ENCODE measurements at regions not wholly inside any gene's neighbourhood (a gene's known extent, or its start where the extent isn't known, plus 50 kb on each side); places are given as distances from the start of the nearest gene placed in this dataset.

GRCh38 chr1:199297174-199297573, 658.3 kb downstream of the PTPRC start:
- TF ChIP-seq CTCF (IDR thresholded peaks at IDR 0.05; ENCODE audit: unreplicated experiment in 3 of 3): no peak
- Mint-ChIP-seq H3K9me3 (no peaks in the 10 kb centered on the region), H3K27ac (no peak overlapping the region), H3K4me3 (no peak overlapping the region), H3K36me3 (ENCODE audit: low read depth) (no peaks in the 10 kb centered on the region), H3K27me3 (ENCODE audit: low read depth) (no peaks in the 10 kb centered on the region), H3K4me1 (no peaks in the 10 kb centered on the region)

GRCh38 chr1:199297887-199298286, 659.0 kb downstream of the PTPRC start:
- no peak overlapping the region for H3K4me3 Mint-ChIP-seq
- H3K27me3 Mint-ChIP-seq (ENCODE audit: low read depth): no peaks in the 10 kb centered on the region
- TF ChIP-seq CTCF (IDR thresholded peaks at IDR 0.05; ENCODE audit: unreplicated experiment in 3 of 3): no peak
- no peak overlapping the region for H3K27ac Mint-ChIP-seq
- H3K36me3 Mint-ChIP-seq (ENCODE audit: low read depth): no peaks in the 10 kb centered on the region
- no peaks in the 10 kb centered on the region for H3K9me3 Mint-ChIP-seq
- no peaks in the 10 kb centered on the region for H3K4me1 Mint-ChIP-seq

GRCh38 chr1:199298825-199299224, 660.0 kb downstream of the PTPRC start:
- no peak overlapping the region for H3K27ac Mint-ChIP-seq
- no peaks in the 10 kb centered on the region for H3K27me3 Mint-ChIP-seq (ENCODE audit: low read depth)
- no peaks in the 10 kb centered on the region for H3K4me1 Mint-ChIP-seq
- H3K4me3 Mint-ChIP-seq: no peak overlapping the region
- H3K36me3 Mint-ChIP-seq (ENCODE audit: low read depth): no peaks in the 10 kb centered on the region
- TF ChIP-seq CTCF (IDR thresholded peaks at IDR 0.05; ENCODE audit: unreplicated experiment in 3 of 3): no peak
- H3K9me3 Mint-ChIP-seq: no peaks in the 10 kb centered on the region

- no peaks in the 10 kb centered on the region for H3K9me3 Mint-ChIP-seq
- no peaks in the 10 kb centered on the region for H3K27me3 Mint-ChIP-seq (ENCODE audit: low read depth)
- no peak overlapping the region for H3K27ac Mint-ChIP-seq
- no peak for TF ChIP-seq CTCF (IDR thresholded peaks at IDR 0.05; ENCODE audit: unreplicated experiment in 3 of 3)
- H3K36me3 Mint-ChIP-seq (ENCODE audit: low read depth): no peaks in the 10 kb centered on the region
- H3K4me3 Mint-ChIP-seq: no peak overlapping the region
- no peaks in the 10 kb centered on the region for H3K4me1 Mint-ChIP-seq
Measured at GRCh38 chr1:199301472-199302217, 662.8 kb downstream of the PTPRC start.

- Mint-ChIP-seq H3K27ac (no peak overlapping the region), H3K27me3 (ENCODE audit: low read depth) (no peaks in the 10 kb centered on the region), H3K4me3 (no peak overlapping the region), H3K4me1 (no peaks in the 10 kb centered on the region), H3K36me3 (ENCODE audit: low read depth) (no peaks in the 10 kb centered on the region), H3K9me3 (no peaks in the 10 kb centered on the region)
- TF ChIP-seq CTCF (IDR thresholded peaks at IDR 0.05; ENCODE audit: unreplicated experiment in 3 of 3): no peak
Measured at GRCh38 chr1:199302554-199302953, 663.7 kb downstream of the PTPRC start.

GRCh38 chr1:199303035-199303434, 664.2 kb downstream of the PTPRC start:
- TF ChIP-seq CTCF (IDR thresholded peaks at IDR 0.05; ENCODE audit: unreplicated experiment in 3 of 3): no peak
- no peak overlapping the region for H3K27ac Mint-ChIP-seq
- no peaks in the 10 kb centered on the region for H3K27me3 Mint-ChIP-seq (ENCODE audit: low read depth)
- H3K9me3 Mint-ChIP-seq: no peaks in the 10 kb centered on the region
- H3K36me3 Mint-ChIP-seq (ENCODE audit: low read depth): no peaks in the 10 kb centered on the region
- H3K4me3 Mint-ChIP-seq: no peak overlapping the region
- no peaks in the 10 kb centered on the region for H3K4me1 Mint-ChIP-seq
